ENCODE measurements at regions not wholly inside any gene's neighbourhood (a gene's known extent, or its start where the extent isn't known, plus 50 kb on each side); places are given as distances from the start of the nearest gene placed in this dataset.

DNA sequence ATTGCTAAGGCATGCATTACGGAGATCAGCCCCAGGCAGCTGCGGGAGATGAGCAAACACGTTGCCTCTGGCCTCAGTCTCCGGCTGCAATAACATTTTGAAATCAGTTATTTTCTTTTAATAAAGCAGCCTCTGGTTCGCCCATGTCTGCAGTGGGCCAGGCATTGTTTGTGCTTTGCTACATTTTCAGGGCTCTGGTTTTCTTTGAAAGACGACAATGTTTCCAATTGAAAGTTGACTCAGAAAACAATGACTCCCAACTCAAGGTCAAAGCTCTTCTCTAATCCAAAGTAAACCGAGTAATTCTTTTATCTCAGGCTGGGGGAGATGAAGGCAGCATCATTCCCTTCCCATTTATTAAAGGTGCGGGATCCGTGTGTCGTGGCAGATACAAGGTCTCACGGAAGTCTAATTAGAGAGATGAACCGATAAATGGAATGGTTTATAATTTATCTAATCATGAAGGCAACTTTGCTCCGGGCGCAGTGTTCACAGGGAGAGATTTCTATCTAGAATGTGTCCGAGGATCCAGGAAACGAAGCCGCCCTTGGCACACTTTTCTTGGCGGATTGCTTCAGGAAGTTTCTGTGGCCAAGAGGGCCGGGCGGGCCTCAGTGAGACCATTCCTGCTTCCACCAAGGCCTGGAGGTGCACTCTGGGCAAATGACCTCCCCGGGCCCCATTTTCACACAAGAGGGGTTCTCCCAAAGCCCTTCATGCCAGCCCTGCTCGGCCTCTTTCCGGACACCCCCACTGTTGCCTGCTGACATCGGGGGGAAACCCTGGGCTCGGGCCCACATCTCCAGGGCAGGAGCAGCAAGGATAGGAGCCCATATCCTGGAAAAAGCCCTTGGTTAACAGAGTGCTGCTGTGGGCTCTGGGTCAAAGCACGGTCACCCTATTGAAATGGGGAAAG, 811.4 kb downstream of the BRD1 start:
- Mint-ChIP-seq H3K36me3 (no peaks in the 10 kb centered on the region), H3K27me3 (ENCODE audit: low read depth in 2 of 2) (no peaks in the 10 kb centered on the region), H3K27ac (no peak overlapping the region), H3K4me1 (no peaks in the 10 kb centered on the region), H3K9me3 (no peaks in the 10 kb centered on the region), H3K4me3 (no peak overlapping the region)
- H3K9me3 ChIP-seq (ENCODE audit: control insufficient read depth, insufficient read depth, low read length), result no peaks in the 10 kb centered on the region
- H3K4me3 ChIP-seq (ENCODE audit: low read length), result no peak overlapping the region
- TF ChIP-seq, protein P1, sequence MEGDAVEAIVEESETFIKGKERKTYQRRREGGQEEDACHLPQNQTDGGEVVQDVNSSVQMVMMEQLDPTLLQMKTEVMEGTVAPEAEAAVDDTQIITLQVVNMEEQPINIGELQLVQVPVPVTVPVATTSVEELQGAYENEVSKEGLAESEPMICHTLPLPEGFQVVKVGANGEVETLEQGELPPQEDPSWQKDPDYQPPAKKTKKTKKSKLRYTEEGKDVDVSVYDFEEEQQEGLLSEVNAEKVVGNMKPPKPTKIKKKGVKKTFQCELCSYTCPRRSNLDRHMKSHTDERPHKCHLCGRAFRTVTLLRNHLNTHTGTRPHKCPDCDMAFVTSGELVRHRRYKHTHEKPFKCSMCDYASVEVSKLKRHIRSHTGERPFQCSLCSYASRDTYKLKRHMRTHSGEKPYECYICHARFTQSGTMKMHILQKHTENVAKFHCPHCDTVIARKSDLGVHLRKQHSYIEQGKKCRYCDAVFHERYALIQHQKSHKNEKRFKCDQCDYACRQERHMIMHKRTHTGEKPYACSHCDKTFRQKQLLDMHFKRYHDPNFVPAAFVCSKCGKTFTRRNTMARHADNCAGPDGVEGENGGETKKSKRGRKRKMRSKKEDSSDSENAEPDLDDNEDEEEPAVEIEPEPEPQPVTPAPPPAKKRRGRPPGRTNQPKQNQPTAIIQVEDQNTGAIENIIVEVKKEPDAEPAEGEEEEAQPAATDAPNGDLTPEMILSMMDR (IDR thresholded peaks at IDR 0.05), result no peak
- H3K36me3 ChIP-seq (ENCODE audit: control insufficient read depth, insufficient read depth, low read length), result no peaks in the 10 kb centered on the region
- intact Hi-C loops (cut with micrococcal nuclease), result no loop called here
- WGBS (ENCODE audit: insufficient coverage), result 89% methylated on average over 26 of the region's 26 CpGs
- ATAC-seq (no peak), DNase-seq (no peak)
- H3K27me3 ChIP-seq (ENCODE audit: control insufficient read depth, insufficient read depth, low read length), result no peaks in the 10 kb centered on the region
- no peak overlapping the region for H3K27ac ChIP-seq (ENCODE audit: low read length)
- H3K4me1 ChIP-seq (ENCODE audit: control insufficient read depth, insufficient read depth, low read length), result no peaks in the 10 kb centered on the region

DNA sequence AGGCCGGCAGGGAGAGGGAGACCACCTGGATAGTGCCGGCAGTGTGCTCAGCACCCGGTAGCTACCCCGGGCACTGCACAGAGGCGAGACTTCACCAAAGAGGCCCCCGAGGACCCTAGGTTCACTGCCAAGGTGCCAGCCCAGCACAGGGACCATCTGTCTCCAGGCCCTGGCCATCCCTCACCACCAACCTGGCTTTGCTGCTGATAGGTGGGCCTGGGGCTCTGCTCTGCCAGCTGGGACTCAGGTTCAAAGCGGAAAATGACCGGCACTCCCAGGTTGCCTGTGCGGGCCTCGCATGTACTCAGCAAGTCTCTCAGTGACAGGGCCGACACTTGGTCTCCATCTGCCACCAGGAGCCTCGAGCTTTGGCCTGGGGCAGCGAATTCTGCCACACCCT, 812.2 kb downstream of the BRD1 start:
- intact Hi-C loops (cut with micrococcal nuclease), result no loop called here
- WGBS (ENCODE audit: insufficient coverage), result 89% methylated on average over 13 of the region's 13 CpGs
- Mint-ChIP-seq H3K27ac (no peak overlapping the region), H3K9me3 (no peaks in the 10 kb centered on the region), H3K27me3 (ENCODE audit: low read depth in 2 of 2) (no peaks in the 10 kb centered on the region), H3K4me3 (no peak overlapping the region), H3K36me3 (no peaks in the 10 kb centered on the region), H3K4me1 (no peaks in the 10 kb centered on the region)
- Histone ChIP-seq H3K36me3 (ENCODE audit: control insufficient read depth, insufficient read depth, low read length) (no peaks in the 10 kb centered on the region), H3K9me3 (ENCODE audit: control insufficient read depth, insufficient read depth, low read length) (no peaks in the 10 kb centered on the region), H3K27ac (ENCODE audit: low read length) (no peak overlapping the region), H3K4me1 (ENCODE audit: control insufficient read depth, insufficient read depth, low read length) (no peaks in the 10 kb centered on the region), H3K27me3 (ENCODE audit: control insufficient read depth, insufficient read depth, low read length) (no peaks in the 10 kb centered on the region), H3K4me3 (ENCODE audit: low read length) (no peak overlapping the region)
- no peak for ATAC-seq
- TF ChIP-seq, protein P1 (IDR thresholded peaks at IDR 0.05), result no peak
- DNase-seq, result no peak

DNA sequence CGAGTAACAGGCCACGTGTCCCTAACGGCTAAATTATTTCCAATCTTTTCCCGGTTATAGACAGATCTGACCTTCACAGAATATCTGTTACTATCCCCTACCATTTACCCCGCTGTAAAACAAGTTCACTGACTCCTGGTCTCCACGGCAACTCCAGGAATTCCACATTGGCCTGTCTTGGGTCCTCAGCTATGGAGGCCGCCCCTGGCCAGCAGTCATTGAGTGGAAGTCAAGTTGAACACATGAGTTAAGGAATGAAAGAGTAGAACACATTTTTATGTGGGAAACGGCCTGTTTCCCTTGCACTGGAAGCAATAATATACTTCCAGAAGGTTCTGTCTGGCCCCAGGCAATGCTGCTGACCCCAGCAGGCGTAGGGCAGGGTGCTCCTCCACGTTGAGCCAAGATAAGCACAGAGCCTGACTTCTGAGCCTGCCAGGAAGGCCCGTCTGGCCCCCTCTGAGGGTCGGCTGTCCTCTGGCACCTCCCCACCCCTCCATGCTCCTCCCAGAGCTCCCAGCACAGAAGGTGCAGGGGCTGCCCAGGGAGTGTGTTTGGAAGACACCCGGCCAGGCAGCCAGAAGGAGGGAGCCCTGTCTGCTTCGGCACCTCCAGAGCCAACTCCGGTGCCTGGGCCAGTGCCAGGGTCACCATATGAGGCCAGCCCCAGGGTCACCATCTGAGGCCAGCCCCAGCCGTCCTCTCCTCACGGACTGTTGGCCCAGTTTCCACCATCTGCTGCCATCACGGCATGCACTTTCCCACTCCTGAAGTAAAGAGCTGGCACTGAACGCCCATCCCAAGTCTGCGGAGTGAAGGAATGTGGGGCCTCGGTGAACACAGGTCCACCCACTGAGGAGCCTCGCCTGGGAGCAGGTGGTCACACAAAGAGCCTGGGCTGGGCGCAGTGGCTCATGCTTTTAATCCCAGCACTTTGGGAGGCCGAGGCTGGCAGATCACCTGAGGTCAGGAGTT, 813.2 kb downstream of the BRD1 start:
- TF ChIP-seq, protein P1 (IDR thresholded peaks at IDR 0.05), result no peak
- H3K4me3 Mint-ChIP-seq, result no peak overlapping the region

More for the DNA sequence above, 813.2 kb downstream of the BRD1 start:
- H3K4me1 Mint-ChIP-seq, result no peaks in the 10 kb centered on the region
- ATAC-seq (no peak), DNase-seq (no peak)
- Histone ChIP-seq H3K4me3 (ENCODE audit: low read length) (no peak overlapping the region), H3K27ac (ENCODE audit: low read length) (no peak overlapping the region), H3K9me3 (ENCODE audit: control insufficient read depth, insufficient read depth, low read length) (no peaks in the 10 kb centered on the region), H3K27me3 (ENCODE audit: control insufficient read depth, insufficient read depth, low read length) (no peaks in the 10 kb centered on the region), H3K36me3 (ENCODE audit: control insufficient read depth, insufficient read depth, low read length) (no peaks in the 10 kb centered on the region), H3K4me1 (ENCODE audit: control insufficient read depth, insufficient read depth, low read length) (no peaks in the 10 kb centered on the region)
- H3K9me3 Mint-ChIP-seq, result no peaks in the 10 kb centered on the region
- WGBS (ENCODE audit: insufficient coverage), result 86% methylated on average over 24 of the region's 24 CpGs
- H3K27ac Mint-ChIP-seq, result no peak overlapping the region
- no peaks in the 10 kb centered on the region for H3K36me3 Mint-ChIP-seq
- no peaks in the 10 kb centered on the region for H3K27me3 Mint-ChIP-seq (ENCODE audit: low read depth in 2 of 2)
- intact Hi-C loops (cut with micrococcal nuclease), result no loop called here
